Neural cell (in vitro differentiated cells): ENCODE measurements at regions not wholly inside any gene's neighbourhood (a gene's known extent, or its start where the extent isn't known, plus 50 kb on each side); places are given as distances from the start of the nearest gene placed in this dataset.

Source experiments
- H2AFZ ChIP-seq: fragments of 200-600, 300-800 bp; sonication (generic), shearing (Covaris generic); 2 replicates; pipeline ENCODE4 v1.6.0; 2014; ENCODE audit warnings: low read depth, mild to moderate bottlenecking, antibody characterized with exemption, low read length, moderate library complexity
- H3F3A ChIP-seq: fragments of 200-600 bp; shearing (Covaris generic); 2 replicates; pipeline ENCODE4 v1.6.1; 2016; ENCODE audit warnings: mild to moderate bottlenecking, moderate library complexity, mixed read lengths, antibody characterized with exemption, low read length; ENCODE audit not compliant: insufficient read depth, poor library complexity, severe bottlenecking
- H3K27ac ChIP-seq: fragments of 200-600, 300-800 bp; sonication (generic), shearing (Covaris generic); 2 replicates; pipeline ENCODE4 v1.5.1; 2014; ENCODE audit warnings: mild to moderate bottlenecking, low read length, moderate library complexity
- H3K27me3 ChIP-seq: fragments of 300-800, 200-600 bp; sonication (generic), shearing (Covaris generic); 2 replicates; pipeline ENCODE4 v1.6.0; 2014; ENCODE audit warnings: mild to moderate bottlenecking, low read depth, low read length, moderate library complexity; ENCODE audit not compliant: insufficient read depth
- H3K36me3 ChIP-seq: fragments of 300-800, 200-600 bp; sonication (generic), shearing (Covaris generic); 2 replicates; pipeline ENCODE4 v1.5.1; 2014; ENCODE audit warnings: mild to moderate bottlenecking, antibody characterized with exemption, low read length, moderate library complexity; ENCODE audit not compliant: insufficient read depth
- H3K4me2 ChIP-seq: fragments of 300-800, 200-600 bp; sonication (generic), shearing (Covaris generic); 2 replicates; pipeline ENCODE4 v1.6.0; 2014; ENCODE audit warnings: mild to moderate bottlenecking, low read length
- H3K4me3 ChIP-seq: fragments of 300-800, 200-600 bp; sonication (generic), shearing (Covaris generic); 2 replicates; pipeline ENCODE4 v1.5.1; 2014; ENCODE audit warnings: mild to moderate bottlenecking, low read length, moderate library complexity
- H3K79me2 ChIP-seq: fragments of 200-600 bp; shearing (Covaris generic); replicated peaks from 2 replicates; pipeline ENCODE4 v1.6.0; 2014; ENCODE audit warnings: mild to moderate bottlenecking, low read length, moderate library complexity; ENCODE audit not compliant: insufficient read depth
- H3K9ac ChIP-seq: fragments of 300-800, 200-600 bp; sonication (generic), shearing (Covaris generic); 2 replicates; pipeline ENCODE4 v1.6.1; 2016; ENCODE audit warnings: mild to moderate bottlenecking, low read length, mixed read lengths
- H3K9me2 ChIP-seq: fragments of 200-600 bp; shearing (Covaris generic); 2 replicates; pipeline ENCODE4 v1.6.1; 2016; ENCODE audit warnings: mild to moderate bottlenecking, low read length, mixed read lengths; ENCODE audit not compliant: insufficient read depth
- H3K9me3 ChIP-seq: fragments of 200-600, 300-800 bp; sonication (generic), shearing (Covaris generic); 2 replicates; pipeline ENCODE4 v1.6.1; 2016; ENCODE audit warnings: mild to moderate bottlenecking, mixed run types, low read length, moderate library complexity, mixed read lengths
- H4K20me1 ChIP-seq: fragments of 200-600 bp; shearing (Covaris generic); 2 replicates; pipeline ENCODE4 v1.6.1; 2016; ENCODE audit warnings: mild to moderate bottlenecking, mixed run types; ENCODE audit not compliant: insufficient read depth
- EP300 ChIP-seq: fragments of 450-650 bp; conservative IDR thresholded peaks from 2 replicates; pipeline ENCODE4 v1.6.1; 2014; ENCODE audit warnings: antibody characterized with exemption, mild to moderate bottlenecking, moderate library complexity; ENCODE audit not compliant: poor library complexity, severe bottlenecking
- EZH2 ChIP-seq: fragments of 200-600, 300-800 bp; shearing (Covaris generic), sonication (generic); IDR thresholded peaks from 2 replicates; pipeline ENCODE4 v1.6.1; 2014; ENCODE audit warnings: antibody characterized with exemption, low read length, borderline replicate concordance, mild to moderate bottlenecking; ENCODE audit not compliant: insufficient read depth, poor library complexity, severe bottlenecking
- MXI1 ChIP-seq: fragments of 450-650 bp; conservative IDR thresholded peaks from 2 replicates; pipeline ENCODE4 v1.6.1; 2014; ENCODE audit warnings: antibody characterized with exemption, mild to moderate bottlenecking; ENCODE audit not compliant: poor library complexity, severe bottlenecking
- POLR2AphosphoS5 ChIP-seq: IDR thresholded peaks from 2 replicates; pipeline ENCODE4 v1.6.1; 2012
- RAD21 ChIP-seq: fragments of 450-650 bp; conservative IDR thresholded peaks from 2 replicates; pipeline ENCODE4 v1.6.1; 2014; ENCODE audit warnings: antibody characterized with exemption, mild to moderate bottlenecking, moderate library complexity
- SMC3 ChIP-seq: fragments of 450-650 bp; conservative IDR thresholded peaks from 2 replicates; pipeline ENCODE4 v1.6.1; 2014; ENCODE audit warnings: antibody characterized with exemption, mild to moderate bottlenecking, moderate library complexity; ENCODE audit not compliant: poor library complexity
- TAF1 ChIP-seq: IDR thresholded peaks from 2 replicates; pipeline ENCODE4 v1.6.1; 2012; ENCODE audit warnings: low read depth
- TF ChIP-seq, protein P1 (sequence below): IDR thresholded peaks from 2 replicates; pipeline ENCODE4 v1.6.1; 2012; ENCODE audit warnings: borderline replicate concordance
- TF ChIP-seq, protein P2 (sequence below): fragments of 450-650 bp; IDR thresholded peaks from 2 replicates; pipeline ENCODE4 v1.5.1; 2014; ENCODE audit warnings: antibody characterized with exemption, mild to moderate bottlenecking, moderate library complexity; ENCODE audit not compliant: poor library complexity, severe bottlenecking

DNA sequence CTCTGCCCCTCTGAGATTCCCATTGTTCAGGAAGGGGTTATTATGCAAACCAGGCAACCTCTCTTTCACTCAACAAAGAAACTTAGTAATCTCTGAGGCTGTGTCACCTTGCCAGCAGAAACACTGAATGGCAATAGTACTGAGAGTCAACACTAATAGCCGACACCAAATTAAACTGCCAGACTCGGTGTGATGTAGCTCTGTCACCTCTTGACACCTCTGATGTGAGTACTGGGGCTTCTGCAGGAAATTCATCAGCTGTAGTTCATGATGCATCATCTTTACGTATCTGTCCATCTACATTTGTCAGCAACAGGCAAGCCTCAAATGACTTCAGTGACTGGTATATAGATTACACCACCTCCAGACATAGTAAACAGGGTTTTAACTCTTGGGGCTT, 65.0 kb upstream of the ONECUT1 start:
- peak overlapping the region; percentile 10 for H3K4me3 ChIP-seq
- H3K4me2 ChIP-seq, result no peak overlapping the region
- H3F3A ChIP-seq, result no peaks in the 10 kb centered on the region
- no peaks in the 10 kb centered on the region for H3K27me3 ChIP-seq
- H3K36me3 ChIP-seq, result no peaks in the 10 kb centered on the region
- H3K27ac ChIP-seq, result peak overlapping the region; percentile 28
- no peak overlapping the region for H2AFZ ChIP-seq
- H4K20me1 ChIP-seq, result no peaks in the 10 kb centered on the region
- no peaks in the 10 kb centered on the region for H3K9me3 ChIP-seq
- H3K79me2 ChIP-seq, result no peaks in the 10 kb centered on the region
- H3K9me2 ChIP-seq, result no peaks in the 10 kb centered on the region
- H3K9ac ChIP-seq, result no peak overlapping the region
- TF ChIP-seq, protein P1, sequence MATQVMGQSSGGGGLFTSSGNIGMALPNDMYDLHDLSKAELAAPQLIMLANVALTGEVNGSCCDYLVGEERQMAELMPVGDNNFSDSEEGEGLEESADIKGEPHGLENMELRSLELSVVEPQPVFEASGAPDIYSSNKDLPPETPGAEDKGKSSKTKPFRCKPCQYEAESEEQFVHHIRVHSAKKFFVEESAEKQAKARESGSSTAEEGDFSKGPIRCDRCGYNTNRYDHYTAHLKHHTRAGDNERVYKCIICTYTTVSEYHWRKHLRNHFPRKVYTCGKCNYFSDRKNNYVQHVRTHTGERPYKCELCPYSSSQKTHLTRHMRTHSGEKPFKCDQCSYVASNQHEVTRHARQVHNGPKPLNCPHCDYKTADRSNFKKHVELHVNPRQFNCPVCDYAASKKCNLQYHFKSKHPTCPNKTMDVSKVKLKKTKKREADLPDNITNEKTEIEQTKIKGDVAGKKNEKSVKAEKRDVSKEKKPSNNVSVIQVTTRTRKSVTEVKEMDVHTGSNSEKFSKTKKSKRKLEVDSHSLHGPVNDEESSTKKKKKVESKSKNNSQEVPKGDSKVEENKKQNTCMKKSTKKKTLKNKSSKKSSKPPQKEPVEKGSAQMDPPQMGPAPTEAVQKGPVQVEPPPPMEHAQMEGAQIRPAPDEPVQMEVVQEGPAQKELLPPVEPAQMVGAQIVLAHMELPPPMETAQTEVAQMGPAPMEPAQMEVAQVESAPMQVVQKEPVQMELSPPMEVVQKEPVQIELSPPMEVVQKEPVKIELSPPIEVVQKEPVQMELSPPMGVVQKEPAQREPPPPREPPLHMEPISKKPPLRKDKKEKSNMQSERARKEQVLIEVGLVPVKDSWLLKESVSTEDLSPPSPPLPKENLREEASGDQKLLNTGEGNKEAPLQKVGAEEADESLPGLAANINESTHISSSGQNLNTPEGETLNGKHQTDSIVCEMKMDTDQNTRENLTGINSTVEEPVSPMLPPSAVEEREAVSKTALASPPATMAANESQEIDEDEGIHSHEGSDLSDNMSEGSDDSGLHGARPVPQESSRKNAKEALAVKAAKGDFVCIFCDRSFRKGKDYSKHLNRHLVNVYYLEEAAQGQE, result peak; percentile 24
- TF ChIP-seq SMC3 (no peak), POLR2AphosphoS5 (peak; percentile 76), EZH2 (no peak), TAF1 (no peak), EP300 (peak; percentile 97), MXI1 (no peak), RAD21 (no peak)

DNA sequence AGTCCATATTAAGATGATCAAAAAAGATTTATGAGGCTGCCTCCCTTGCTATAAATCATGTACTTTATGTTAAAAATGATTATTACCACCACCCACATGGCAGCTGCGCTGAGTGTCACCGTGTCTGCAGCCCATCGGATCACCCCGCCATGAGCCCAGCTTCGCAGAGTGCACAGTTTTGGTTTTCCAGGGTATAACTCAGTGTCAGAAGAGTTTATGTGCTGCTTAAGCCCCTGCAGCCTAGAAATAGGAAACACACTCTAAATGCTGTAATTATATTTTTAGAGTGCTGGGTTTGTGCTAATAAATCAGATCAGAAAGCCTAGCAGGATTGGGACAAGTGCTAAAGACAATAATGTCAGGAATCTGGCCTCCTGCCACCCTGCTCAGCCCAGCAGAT, 54.7 kb upstream of the ONECUT1 start:
- Histone ChIP-seq H3K27me3 (no peaks in the 10 kb centered on the region), H3K79me2 (no peaks in the 10 kb centered on the region), H3K9ac (no peak overlapping the region), H2AFZ (no peak overlapping the region), H3K36me3 (no peaks in the 10 kb centered on the region), H3K9me3 (no peaks in the 10 kb centered on the region), H3K4me3 (no peak overlapping the region), H3K27ac (no peak overlapping the region), H3K4me2 (no peak overlapping the region), H4K20me1 (no peaks in the 10 kb centered on the region), H3K9me2 (no peaks in the 10 kb centered on the region), H3F3A (no peaks in the 10 kb centered on the region)
- TF ChIP-seq EZH2 (no peak), TAF1 (no peak), RAD21 (no peak), SMC3 (no peak), MXI1 (no peak), EP300 (no peak), POLR2AphosphoS5 (no peak)
- TF ChIP-seq, protein P1, result no peak
- TF ChIP-seq, protein P2, sequence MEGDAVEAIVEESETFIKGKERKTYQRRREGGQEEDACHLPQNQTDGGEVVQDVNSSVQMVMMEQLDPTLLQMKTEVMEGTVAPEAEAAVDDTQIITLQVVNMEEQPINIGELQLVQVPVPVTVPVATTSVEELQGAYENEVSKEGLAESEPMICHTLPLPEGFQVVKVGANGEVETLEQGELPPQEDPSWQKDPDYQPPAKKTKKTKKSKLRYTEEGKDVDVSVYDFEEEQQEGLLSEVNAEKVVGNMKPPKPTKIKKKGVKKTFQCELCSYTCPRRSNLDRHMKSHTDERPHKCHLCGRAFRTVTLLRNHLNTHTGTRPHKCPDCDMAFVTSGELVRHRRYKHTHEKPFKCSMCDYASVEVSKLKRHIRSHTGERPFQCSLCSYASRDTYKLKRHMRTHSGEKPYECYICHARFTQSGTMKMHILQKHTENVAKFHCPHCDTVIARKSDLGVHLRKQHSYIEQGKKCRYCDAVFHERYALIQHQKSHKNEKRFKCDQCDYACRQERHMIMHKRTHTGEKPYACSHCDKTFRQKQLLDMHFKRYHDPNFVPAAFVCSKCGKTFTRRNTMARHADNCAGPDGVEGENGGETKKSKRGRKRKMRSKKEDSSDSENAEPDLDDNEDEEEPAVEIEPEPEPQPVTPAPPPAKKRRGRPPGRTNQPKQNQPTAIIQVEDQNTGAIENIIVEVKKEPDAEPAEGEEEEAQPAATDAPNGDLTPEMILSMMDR, result no peak
